ENCODE measurements at regions not wholly inside any gene's neighbourhood (a gene's known extent, or its start where the extent isn't known, plus 50 kb on each side); places are given as distances from the start of the nearest gene placed in this dataset.
"Not testable (repeated sequence)": the region's sequence is repeated elsewhere in the genome, so short reads cannot be mapped to it uniquely, and the experiment has no call there.

DNA sequence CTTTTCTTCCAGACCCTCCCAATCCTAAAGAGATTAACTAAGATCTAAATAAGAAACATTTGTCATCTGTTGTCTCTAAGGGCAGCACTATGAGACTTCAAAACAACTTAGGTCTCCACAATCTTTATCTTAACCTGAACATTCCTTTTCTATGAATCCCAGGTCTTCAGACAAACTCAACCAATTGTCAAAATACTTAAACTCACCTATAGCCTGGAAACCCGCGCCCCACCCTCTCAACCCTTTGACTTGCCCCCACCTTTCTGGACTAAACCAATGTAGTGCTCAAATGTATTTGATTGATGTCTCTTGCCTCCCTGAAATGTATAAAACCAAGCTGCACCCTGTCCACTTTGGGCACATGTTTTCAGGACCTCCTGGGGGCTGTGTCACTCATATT, 76.5 kb upstream of the DMRT1 start:
- no peaks in the 10 kb centered on the region for H3K4me1 Mint-ChIP-seq (ENCODE audit: low read depth)
- ATAC-seq (ENCODE audit: poor library complexity): no peak

DNA sequence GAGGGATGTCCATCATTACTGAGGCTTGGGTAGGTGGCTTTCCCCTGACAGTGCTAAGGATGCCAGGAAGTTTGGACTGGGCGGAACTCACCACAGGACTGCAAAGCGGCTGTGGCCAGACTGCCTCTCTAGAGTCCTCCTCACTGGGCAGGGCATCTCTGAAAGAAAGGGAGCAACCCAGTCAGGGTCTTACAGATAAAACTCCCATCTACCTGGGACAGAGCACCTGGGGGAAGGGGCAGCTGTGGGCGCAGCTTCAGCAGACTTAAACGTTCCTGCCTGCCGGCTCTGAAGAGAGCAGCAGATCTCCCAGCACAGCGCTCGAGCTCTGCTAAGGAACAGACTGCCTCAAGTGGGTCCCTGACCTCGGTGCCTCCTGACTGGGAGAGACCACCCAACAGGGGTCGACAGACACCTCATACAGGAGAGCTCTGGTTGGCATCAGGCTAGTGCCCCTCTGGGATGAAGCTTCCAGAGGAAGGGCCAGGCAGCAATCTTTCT, 74.4 kb upstream of the DMRT1 start:
- H3K4me3 ChIP-seq (ENCODE audit: low read length); H3K27ac Mint-ChIP-seq; H3K4me1 ChIP-seq (ENCODE audit: insufficient read depth, low read length); H3K9me3 Mint-ChIP-seq; intact Hi-C loops (cut with DNase I, micrococcal nuclease); CTCF ChIA-PET; H3K36me3 ChIP-seq (ENCODE audit: insufficient read depth, low read length); ATAC-seq (ENCODE audit: poor library complexity); H3K4me3 Mint-ChIP-seq; H3K27ac ChIP-seq (ENCODE audit: low read depth in 1 of 2, low read length in 2 of 2); H3K36me3 Mint-ChIP-seq (ENCODE audit: low read depth); POLR2A ChIA-PET; H3K4me1 Mint-ChIP-seq (ENCODE audit: low read depth); DNase-seq; H3K9me3 ChIP-seq (ENCODE audit: control insufficient read depth in 1 of 2, insufficient read depth in 1 of 2, low read length in 2 of 2): not testable (repeated sequence)
- H3K27me3 ChIP-seq (ENCODE audit: control insufficient read depth in 1 of 2, insufficient read depth in 2 of 2, low read length in 2 of 2): peaks cover 6 to 13% of the 10 kb centered on the region in 2 experiments
- peaks cover 56% of the 10 kb centered on the region for H3K27me3 Mint-ChIP-seq

More for the DNA sequence above, 76.5 kb upstream of the DMRT1 start:
- ChIA-PET CTCF (no interaction called here), POLR2A (no interaction called here)
- H3K36me3 ChIP-seq (ENCODE audit: insufficient read depth, low read length): no peaks in the 10 kb centered on the region
- peaks cover 2% of the 10 kb centered on the region for H3K9me3 Mint-ChIP-seq
- peaks cover 4 to 13% of the 10 kb centered on the region in 2 experiments for H3K27me3 ChIP-seq (ENCODE audit: control insufficient read depth in 1 of 2, insufficient read depth in 2 of 2, low read length in 2 of 2)
- H3K27ac ChIP-seq (ENCODE audit: low read depth in 1 of 2, low read length in 2 of 2): no peak overlapping the region
- H3K27ac Mint-ChIP-seq: no peak overlapping the region
- no peak overlapping the region for H3K4me3 ChIP-seq (ENCODE audit: low read length)
- TF ChIP-seq, protein P1, sequence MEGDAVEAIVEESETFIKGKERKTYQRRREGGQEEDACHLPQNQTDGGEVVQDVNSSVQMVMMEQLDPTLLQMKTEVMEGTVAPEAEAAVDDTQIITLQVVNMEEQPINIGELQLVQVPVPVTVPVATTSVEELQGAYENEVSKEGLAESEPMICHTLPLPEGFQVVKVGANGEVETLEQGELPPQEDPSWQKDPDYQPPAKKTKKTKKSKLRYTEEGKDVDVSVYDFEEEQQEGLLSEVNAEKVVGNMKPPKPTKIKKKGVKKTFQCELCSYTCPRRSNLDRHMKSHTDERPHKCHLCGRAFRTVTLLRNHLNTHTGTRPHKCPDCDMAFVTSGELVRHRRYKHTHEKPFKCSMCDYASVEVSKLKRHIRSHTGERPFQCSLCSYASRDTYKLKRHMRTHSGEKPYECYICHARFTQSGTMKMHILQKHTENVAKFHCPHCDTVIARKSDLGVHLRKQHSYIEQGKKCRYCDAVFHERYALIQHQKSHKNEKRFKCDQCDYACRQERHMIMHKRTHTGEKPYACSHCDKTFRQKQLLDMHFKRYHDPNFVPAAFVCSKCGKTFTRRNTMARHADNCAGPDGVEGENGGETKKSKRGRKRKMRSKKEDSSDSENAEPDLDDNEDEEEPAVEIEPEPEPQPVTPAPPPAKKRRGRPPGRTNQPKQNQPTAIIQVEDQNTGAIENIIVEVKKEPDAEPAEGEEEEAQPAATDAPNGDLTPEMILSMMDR (IDR thresholded peaks at IDR 0.05): no peak
- peaks cover 37% of the 10 kb centered on the region for H3K27me3 Mint-ChIP-seq
- no peaks in the 10 kb centered on the region for H3K36me3 Mint-ChIP-seq (ENCODE audit: low read depth)
- H3K9me3 ChIP-seq (ENCODE audit: control insufficient read depth in 1 of 2, insufficient read depth in 1 of 2, low read length in 2 of 2): peaks cover 0 to 9% of the 10 kb centered on the region in 2 experiments
- no peaks in the 10 kb centered on the region for H3K4me1 ChIP-seq (ENCODE audit: insufficient read depth, low read length)
- intact Hi-C loops (cut with DNase I, micrococcal nuclease): no loop called here
- DNase-seq: no peak
- H3K4me3 Mint-ChIP-seq: no peak overlapping the region

DNA sequence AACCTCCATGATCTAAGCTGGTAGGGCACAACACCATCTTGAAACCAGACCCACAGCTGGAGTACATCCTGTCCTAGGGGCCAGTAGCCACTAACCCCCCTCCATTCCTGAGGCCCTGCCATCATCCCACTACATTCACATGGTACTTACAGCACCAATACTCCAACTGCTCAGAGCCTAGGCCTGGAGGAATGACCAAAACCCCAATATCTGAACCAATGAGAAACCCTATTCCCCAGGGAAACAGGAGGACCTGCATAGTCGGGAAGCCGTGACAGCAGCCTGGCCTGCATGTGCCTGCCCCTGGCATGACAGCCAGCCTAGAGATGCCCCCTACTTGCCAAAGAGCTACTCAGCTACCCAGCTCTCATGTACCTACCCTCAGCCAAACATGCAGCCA, 65.4 kb upstream of the DMRT1 start:
- CTCF ChIA-PET: no interaction called here
- no peak overlapping the region for H3K4me3 ChIP-seq (ENCODE audit: low read length)
- peaks cover 43% of the 10 kb centered on the region for H3K27me3 Mint-ChIP-seq
- DNase-seq: no peak
- H3K27ac ChIP-seq (ENCODE audit: low read depth in 1 of 2, low read length in 2 of 2): no peak overlapping the region
- ATAC-seq (ENCODE audit: poor library complexity): no peak
- peaks cover 9% of the 10 kb centered on the region for H3K9me3 Mint-ChIP-seq
- no peaks in the 10 kb centered on the region for H3K4me1 Mint-ChIP-seq (ENCODE audit: low read depth)
- H3K27ac Mint-ChIP-seq: no peak overlapping the region
- intact Hi-C loops (cut with DNase I, micrococcal nuclease): no loop called here
- no peaks in the 10 kb centered on the region for H3K36me3 ChIP-seq (ENCODE audit: insufficient read depth, low read length)
- TF ChIP-seq, protein P1 (IDR thresholded peaks at IDR 0.05): no peak
- H3K4me1 ChIP-seq (ENCODE audit: insufficient read depth, low read length): no peaks in the 10 kb centered on the region
- H3K9me3 ChIP-seq (ENCODE audit: control insufficient read depth in 1 of 2, insufficient read depth in 1 of 2, low read length in 2 of 2): peaks cover 7 to 9% of the 10 kb centered on the region in 2 experiments
- POLR2A ChIA-PET: no interaction called here
- no peak overlapping the region for H3K4me3 Mint-ChIP-seq
- H3K36me3 Mint-ChIP-seq (ENCODE audit: low read depth): no peaks in the 10 kb centered on the region
- peaks cover 0 to 7% of the 10 kb centered on the region in 2 experiments for H3K27me3 ChIP-seq (ENCODE audit: control insufficient read depth in 1 of 2, insufficient read depth in 2 of 2, low read length in 2 of 2)

DNA sequence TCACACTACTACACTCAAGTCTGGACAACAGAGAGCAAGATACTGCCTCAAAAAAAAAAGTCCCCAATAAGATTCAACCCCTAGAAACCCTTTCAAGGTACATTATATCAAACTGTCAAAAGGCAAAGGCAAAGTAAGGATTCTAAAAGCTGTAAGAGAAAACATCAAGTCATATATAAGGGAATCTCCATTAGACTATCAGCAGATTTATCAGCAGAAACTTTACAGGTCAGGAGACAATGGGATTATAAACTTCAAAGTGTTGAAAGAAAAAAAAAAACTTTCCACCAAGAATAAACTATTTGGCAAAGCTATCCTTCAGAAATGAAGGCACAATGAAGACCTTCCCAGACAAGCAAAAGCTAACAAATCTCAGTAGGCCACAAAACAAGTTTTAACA, 63.5 kb upstream of the DMRT1 start:
- H3K27ac Mint-ChIP-seq: no peak overlapping the region
- H3K36me3 Mint-ChIP-seq (ENCODE audit: low read depth): no peaks in the 10 kb centered on the region
- no peak overlapping the region for H3K4me3 ChIP-seq (ENCODE audit: low read length)
- TF ChIP-seq, protein P1 (IDR thresholded peaks at IDR 0.05): no peak
- H3K27ac ChIP-seq (ENCODE audit: low read depth in 1 of 2, low read length in 2 of 2): no peak overlapping the region
- DNase-seq (no peak), ATAC-seq (ENCODE audit: poor library complexity) (no peak)
- H3K9me3 ChIP-seq (ENCODE audit: control insufficient read depth in 1 of 2, insufficient read depth in 1 of 2, low read length in 2 of 2): peaks cover 7 to 9% of the 10 kb centered on the region in 2 experiments
- no peaks in the 10 kb centered on the region for H3K36me3 ChIP-seq (ENCODE audit: insufficient read depth, low read length)
- ChIA-PET POLR2A (no interaction called here), CTCF (interaction anchor here (1.0 kb wide), 1 partner anchor 27 kb away, joined by 3 read pairs; no protein-coding TSS in a partner anchor)
- H3K4me3 Mint-ChIP-seq: no peak overlapping the region
- no peaks in the 10 kb centered on the region for H3K4me1 ChIP-seq (ENCODE audit: insufficient read depth, low read length)
- peaks cover 0 to 7% of the 10 kb centered on the region in 2 experiments for H3K27me3 ChIP-seq (ENCODE audit: control insufficient read depth in 1 of 2, insufficient read depth in 2 of 2, low read length in 2 of 2)
- peaks cover 32% of the 10 kb centered on the region for H3K27me3 Mint-ChIP-seq
- H3K9me3 Mint-ChIP-seq: peaks cover 9% of the 10 kb centered on the region
- H3K4me1 Mint-ChIP-seq (ENCODE audit: low read depth): no peaks in the 10 kb centered on the region
- intact Hi-C loops (cut with DNase I, micrococcal nuclease): no loop called here
